GM23338 (cell line): ENCODE measurements at regions not wholly inside any gene's neighbourhood (a gene's known extent, or its start where the extent isn't known, plus 50 kb on each side); places are given as distances from the start of the nearest gene placed in this dataset.

ENCODE experiments used
- ATAC-seq: fragments of 200-7000 bp; cut with Tn5 transposase; 3 replicates; pipeline ENCODE4 v1.9.1; 2020
- DNase-seq: peaks from one replicate; pipeline ENCODE4 v3.0.0-alpha.2; 2015; ENCODE audit warnings: low spot score
- H2AFZ ChIP-seq: fragments of 200-600 bp; sonication (generic); 2 replicates; pipeline ENCODE4 v1.8.0; 2016; ENCODE audit warnings: antibody characterized with exemption, mild to moderate bottlenecking, moderate library complexity
- H3F3A ChIP-seq: fragments of 200-600 bp; sonication (generic); replicated peaks from 2 replicates; pipeline ENCODE4 v1.8.0; 2017; ENCODE audit warnings: antibody characterized with exemption, mixed run types, low read depth
- H3K27ac ChIP-seq: fragments of 200-600 bp; sonication (generic); 2 replicates; pipeline ENCODE4 v1.6.1; 2016; ENCODE audit warnings: low read depth
- H3K27me3 ChIP-seq: fragments of 200-600 bp; sonication (generic); 2 replicates; pipeline ENCODE4 v1.8.0; 2016; ENCODE audit warnings: mild to moderate bottlenecking, mixed run types, moderate library complexity; ENCODE audit not compliant: insufficient read depth
- H3K36me3 ChIP-seq: fragments of 200-600 bp; sonication (generic); 2 replicates; pipeline ENCODE4 v1.8.0; 2016; ENCODE audit warnings: mild to moderate bottlenecking; ENCODE audit not compliant: insufficient read depth
- H3K4me1 ChIP-seq: fragments of 200-600 bp; sonication (generic); 2 replicates; pipeline ENCODE4 v1.8.0; 2016; ENCODE audit warnings: mild to moderate bottlenecking, moderate library complexity; ENCODE audit not compliant: insufficient read depth
- H3K4me2 ChIP-seq: fragments of 200-600 bp; sonication (generic); 2 replicates; pipeline ENCODE4 v1.7.1; 2017; ENCODE audit warnings: mixed run types
- H3K4me3 ChIP-seq: fragments of 200-600 bp; sonication (generic); 2 replicates; pipeline ENCODE4 v1.6.1; 2016; ENCODE audit warnings: mixed run types
- H3K79me2 ChIP-seq: fragments of 200-600 bp; sonication (generic); replicated peaks from 2 replicates; pipeline ENCODE4 v1.8.0; 2017; ENCODE audit warnings: mild to moderate bottlenecking; ENCODE audit not compliant: insufficient read depth
- H3K9me2 ChIP-seq: fragments of 200-600 bp; sonication (generic); 2 replicates; pipeline ENCODE4 v1.8.0; 2017; ENCODE audit not compliant: insufficient read depth
- H4K20me1 ChIP-seq: fragments of 200-600 bp; sonication (generic); replicated peaks from 2 replicates; pipeline ENCODE4 v1.8.0; 2017; ENCODE audit warnings: mild to moderate bottlenecking; ENCODE audit not compliant: insufficient read depth
- H3K27ac Mint-ChIP-seq: 2 replicates; pipeline ENCODE4 v1.8.0; 2020; ENCODE audit warnings: inconsistent platforms, mild to moderate bottlenecking, moderate library complexity, mixed read lengths
- H3K27me3 Mint-ChIP-seq: 3 replicates; pipeline ENCODE4 v1.8.0; 2022; ENCODE audit warnings: low read depth, mild to moderate bottlenecking, moderate library complexity, mixed read lengths, inconsistent platforms; ENCODE audit not compliant: insufficient read depth, poor library complexity
- H3K36me3 Mint-ChIP-seq: 3 replicates; pipeline ENCODE4 v1.8.0; 2021; ENCODE audit warnings: low read depth, mild to moderate bottlenecking, inconsistent platforms, moderate library complexity, mixed read lengths
- H3K4me1 Mint-ChIP-seq: 3 replicates; pipeline ENCODE4 v1.8.0; 2020; ENCODE audit warnings: mild to moderate bottlenecking, inconsistent platforms, mixed read lengths
- H3K4me3 Mint-ChIP-seq: 3 replicates; pipeline ENCODE4 v1.8.0; 2021; ENCODE audit warnings: moderate library complexity, mild to moderate bottlenecking, inconsistent platforms, mixed read lengths
- H3K9me3 Mint-ChIP-seq: 3 replicates; pipeline ENCODE4 v1.8.0; 2020; ENCODE audit warnings: moderate library complexity, mild to moderate bottlenecking, inconsistent platforms, mixed read lengths
- CREB1 ChIP-seq: fragments of 250-450 bp; sonication (Bioruptor Pico); IDR thresholded peaks from 2 replicates; pipeline ENCODE4 v1.5.0; 2020; ENCODE audit warnings: low read depth, mild to moderate bottlenecking, moderate library complexity
- ETS1 ChIP-seq: IDR thresholded peaks from 2 replicates; pipeline ENCODE4 v1.6.1; 2016; ENCODE audit warnings: antibody characterized with exemption
- EZH2 ChIP-seq: fragments of 200-600 bp; sonication (generic); IDR thresholded peaks from one replicate; pipeline ENCODE4 v1.8.0; 2017; ENCODE audit warnings: antibody characterized with exemption, mild to moderate bottlenecking, low read depth; ENCODE audit not compliant: unreplicated experiment
- EZH2phosphoT487 ChIP-seq: fragments of 200-600 bp; sonication (generic); IDR thresholded peaks from one replicate; pipeline ENCODE4 v1.8.1; 2018; ENCODE audit warnings: antibody characterized with exemption; ENCODE audit not compliant: unreplicated experiment
- JUNB ChIP-seq: IDR thresholded peaks from one replicate; pipeline ENCODE4 v1.6.1; 2016; ENCODE audit warnings: antibody characterized with exemption; ENCODE audit not compliant: unreplicated experiment
- NANOG ChIP-seq: IDR thresholded peaks from 2 replicates; pipeline ENCODE4 v1.6.1; 2016; ENCODE audit warnings: antibody characterized with exemption, borderline replicate concordance
- POLR2AphosphoS5 ChIP-seq: IDR thresholded peaks from 2 replicates; pipeline ENCODE4 v1.6.1; 2016; ENCODE audit warnings: antibody characterized with exemption, low read depth
- STAT1 ChIP-seq: IDR thresholded peaks from one replicate; pipeline ENCODE4 v1.6.1; 2016; ENCODE audit warnings: antibody characterized with exemption; ENCODE audit not compliant: unreplicated experiment
- ZNF114 ChIP-seq: fragments of 250-450 bp; sonication (Bioruptor Pico); IDR thresholded peaks from 2 replicates; pipeline ENCODE4 v1.5.0; 2020; ENCODE audit warnings: mild to moderate bottlenecking, moderate library complexity
- ZNF331 ChIP-seq: fragments of 250-450 bp; sonication (Bioruptor Pico); IDR thresholded peaks from 2 replicates; pipeline ENCODE4 v1.5.0; 2020; ENCODE audit warnings: low read depth, mild to moderate bottlenecking, moderate library complexity
- TF ChIP-seq, protein P1 (sequence below): IDR thresholded peaks from one replicate; pipeline ENCODE4 v1.6.1; 2018; ENCODE audit warnings: antibody characterized with exemption; ENCODE audit not compliant: unreplicated experiment
- TF ChIP-seq, protein P2 (sequence below): fragments of 250-450 bp; sonication (Bioruptor Pico); IDR thresholded peaks from 2 replicates; pipeline ENCODE4 v1.5.0; 2020; ENCODE audit warnings: mild to moderate bottlenecking, moderate library complexity
- TF ChIP-seq, protein P3 (sequence below), 2 experiments: fragments of 200-600 bp in 1 of 2; sonication (generic) in 1 of 2; conservative IDR thresholded peaks; 2 replicates each; pipeline versions ENCODE4 v1.5.1 to v1.6.1; 2016 to 2017; ENCODE audit warnings: antibody characterized with exemption in 2 of 2, low read depth in 2 of 2, mild to moderate bottlenecking in 2 of 2, moderate library complexity in 1 of 2

DNA sequence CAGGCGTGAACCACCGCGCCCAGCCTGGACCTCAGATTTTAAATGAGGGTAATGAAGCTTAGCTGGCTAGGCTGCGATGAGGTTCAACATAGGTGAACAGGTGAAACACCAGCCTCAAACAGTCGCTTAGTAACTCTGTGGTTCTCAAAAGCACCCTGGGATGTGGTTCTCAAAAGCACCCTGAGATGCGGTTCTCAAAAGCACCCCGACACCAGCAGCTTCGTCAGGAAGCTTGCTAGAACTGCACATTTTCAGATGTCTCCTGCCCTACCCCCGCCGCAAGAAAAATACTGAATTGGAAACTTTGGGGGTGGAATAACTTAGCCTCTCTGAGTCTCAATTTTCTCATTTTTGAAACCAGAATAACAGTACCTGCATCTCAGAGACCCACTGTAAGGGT is 86.7 kb upstream of the XYLT1 start:
- DNase-seq: no peak
- H3K27ac Mint-ChIP-seq: no peak overlapping the region
- H3K4me3 ChIP-seq: no peak overlapping the region
- no peaks in the 10 kb centered on the region for H3F3A ChIP-seq
- TF ChIP-seq JUNB: no peak
- TF ChIP-seq EZH2phosphoT487: no peak
- TF ChIP-seq ZNF331: no peak
- TF ChIP-seq ETS1: no peak
- no peak for TF ChIP-seq STAT1
- TF ChIP-seq, protein P1, sequence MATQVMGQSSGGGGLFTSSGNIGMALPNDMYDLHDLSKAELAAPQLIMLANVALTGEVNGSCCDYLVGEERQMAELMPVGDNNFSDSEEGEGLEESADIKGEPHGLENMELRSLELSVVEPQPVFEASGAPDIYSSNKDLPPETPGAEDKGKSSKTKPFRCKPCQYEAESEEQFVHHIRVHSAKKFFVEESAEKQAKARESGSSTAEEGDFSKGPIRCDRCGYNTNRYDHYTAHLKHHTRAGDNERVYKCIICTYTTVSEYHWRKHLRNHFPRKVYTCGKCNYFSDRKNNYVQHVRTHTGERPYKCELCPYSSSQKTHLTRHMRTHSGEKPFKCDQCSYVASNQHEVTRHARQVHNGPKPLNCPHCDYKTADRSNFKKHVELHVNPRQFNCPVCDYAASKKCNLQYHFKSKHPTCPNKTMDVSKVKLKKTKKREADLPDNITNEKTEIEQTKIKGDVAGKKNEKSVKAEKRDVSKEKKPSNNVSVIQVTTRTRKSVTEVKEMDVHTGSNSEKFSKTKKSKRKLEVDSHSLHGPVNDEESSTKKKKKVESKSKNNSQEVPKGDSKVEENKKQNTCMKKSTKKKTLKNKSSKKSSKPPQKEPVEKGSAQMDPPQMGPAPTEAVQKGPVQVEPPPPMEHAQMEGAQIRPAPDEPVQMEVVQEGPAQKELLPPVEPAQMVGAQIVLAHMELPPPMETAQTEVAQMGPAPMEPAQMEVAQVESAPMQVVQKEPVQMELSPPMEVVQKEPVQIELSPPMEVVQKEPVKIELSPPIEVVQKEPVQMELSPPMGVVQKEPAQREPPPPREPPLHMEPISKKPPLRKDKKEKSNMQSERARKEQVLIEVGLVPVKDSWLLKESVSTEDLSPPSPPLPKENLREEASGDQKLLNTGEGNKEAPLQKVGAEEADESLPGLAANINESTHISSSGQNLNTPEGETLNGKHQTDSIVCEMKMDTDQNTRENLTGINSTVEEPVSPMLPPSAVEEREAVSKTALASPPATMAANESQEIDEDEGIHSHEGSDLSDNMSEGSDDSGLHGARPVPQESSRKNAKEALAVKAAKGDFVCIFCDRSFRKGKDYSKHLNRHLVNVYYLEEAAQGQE: no peak
- no peak for TF ChIP-seq CREB1 (CRISPR knock-in tag)
- TF ChIP-seq EZH2: no peak
- TF ChIP-seq, protein P2, sequence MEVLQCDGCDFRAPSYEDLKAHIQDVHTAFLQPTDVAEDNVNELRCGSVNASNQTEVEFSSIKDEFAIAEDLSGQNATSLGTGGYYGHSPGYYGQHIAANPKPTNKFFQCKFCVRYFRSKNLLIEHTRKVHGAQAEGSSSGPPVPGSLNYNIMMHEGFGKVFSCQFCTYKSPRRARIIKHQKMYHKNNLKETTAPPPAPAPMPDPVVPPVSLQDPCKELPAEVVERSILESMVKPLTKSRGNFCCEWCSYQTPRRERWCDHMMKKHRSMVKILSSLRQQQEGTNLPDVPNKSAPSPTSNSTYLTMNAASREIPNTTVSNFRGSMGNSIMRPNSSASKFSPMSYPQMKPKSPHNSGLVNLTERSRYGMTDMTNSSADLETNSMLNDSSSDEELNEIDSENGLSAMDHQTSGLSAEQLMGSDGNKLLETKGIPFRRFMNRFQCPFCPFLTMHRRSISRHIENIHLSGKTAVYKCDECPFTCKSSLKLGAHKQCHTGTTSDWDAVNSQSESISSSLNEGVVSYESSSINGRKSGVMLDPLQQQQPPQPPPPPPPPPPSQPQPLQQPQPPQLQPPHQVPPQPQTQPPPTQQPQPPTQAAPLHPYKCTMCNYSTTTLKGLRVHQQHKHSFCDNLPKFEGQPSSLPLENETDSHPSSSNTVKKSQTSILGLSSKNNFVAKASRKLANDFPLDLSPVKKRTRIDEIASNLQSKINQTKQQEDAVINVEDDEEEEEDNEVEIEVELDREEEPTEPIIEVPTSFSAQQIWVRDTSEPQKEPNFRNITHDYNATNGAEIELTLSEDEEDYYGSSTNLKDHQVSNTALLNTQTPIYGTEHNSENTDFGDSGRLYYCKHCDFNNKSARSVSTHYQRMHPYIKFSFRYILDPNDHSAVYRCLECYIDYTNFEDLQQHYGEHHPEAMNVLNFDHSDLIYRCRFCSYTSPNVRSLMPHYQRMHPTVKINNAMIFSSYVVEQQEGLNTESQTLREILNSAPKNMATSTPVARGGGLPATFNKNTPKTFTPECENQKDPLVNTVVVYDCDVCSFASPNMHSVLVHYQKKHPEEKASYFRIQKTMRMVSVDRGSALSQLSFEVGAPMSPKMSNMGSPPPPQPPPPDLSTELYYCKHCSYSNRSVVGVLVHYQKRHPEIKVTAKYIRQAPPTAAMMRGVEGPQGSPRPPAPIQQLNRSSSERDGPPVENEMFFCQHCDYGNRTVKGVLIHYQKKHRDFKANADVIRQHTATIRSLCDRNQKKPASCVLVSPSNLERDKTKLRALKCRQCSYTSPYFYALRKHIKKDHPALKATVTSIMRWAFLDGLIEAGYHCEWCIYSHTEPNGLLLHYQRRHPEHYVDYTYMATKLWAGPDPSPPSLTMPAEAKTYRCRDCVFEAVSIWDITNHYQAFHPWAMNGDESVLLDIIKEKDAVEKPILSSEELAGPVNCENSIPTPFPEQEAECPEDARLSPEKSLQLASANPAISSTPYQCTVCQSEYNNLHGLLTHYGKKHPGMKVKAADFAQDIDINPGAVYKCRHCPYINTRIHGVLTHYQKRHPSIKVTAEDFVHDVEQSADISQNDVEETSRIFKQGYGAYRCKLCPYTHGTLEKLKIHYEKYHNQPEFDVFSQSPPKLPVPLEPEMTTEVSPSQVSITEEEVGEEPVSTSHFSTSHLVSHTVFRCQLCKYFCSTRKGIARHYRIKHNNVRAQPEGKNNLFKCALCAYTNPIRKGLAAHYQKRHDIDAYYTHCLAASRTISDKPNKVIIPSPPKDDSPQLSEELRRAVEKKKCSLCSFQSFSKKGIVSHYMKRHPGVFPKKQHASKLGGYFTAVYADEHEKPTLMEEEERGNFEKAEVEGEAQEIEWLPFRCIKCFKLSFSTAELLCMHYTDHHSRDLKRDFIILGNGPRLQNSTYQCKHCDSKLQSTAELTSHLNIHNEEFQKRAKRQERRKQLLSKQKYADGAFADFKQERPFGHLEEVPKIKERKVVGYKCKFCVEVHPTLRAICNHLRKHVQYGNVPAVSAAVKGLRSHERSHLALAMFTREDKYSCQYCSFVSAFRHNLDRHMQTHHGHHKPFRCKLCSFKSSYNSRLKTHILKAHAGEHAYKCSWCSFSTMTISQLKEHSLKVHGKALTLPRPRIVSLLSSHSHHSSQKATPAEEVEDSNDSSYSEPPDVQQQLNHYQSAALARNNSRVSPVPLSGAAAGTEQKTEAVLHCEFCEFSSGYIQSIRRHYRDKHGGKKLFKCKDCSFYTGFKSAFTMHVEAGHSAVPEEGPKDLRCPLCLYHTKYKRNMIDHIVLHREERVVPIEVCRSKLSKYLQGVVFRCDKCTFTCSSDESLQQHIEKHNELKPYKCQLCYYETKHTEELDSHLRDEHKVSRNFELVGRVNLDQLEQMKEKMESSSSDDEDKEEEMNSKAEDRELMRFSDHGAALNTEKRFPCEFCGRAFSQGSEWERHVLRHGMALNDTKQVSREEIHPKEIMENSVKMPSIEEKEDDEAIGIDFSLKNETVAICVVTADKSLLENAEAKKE (CRISPR knock-in tag): no peak
- TF ChIP-seq ZNF114: no peak
- TF ChIP-seq, protein P3, sequence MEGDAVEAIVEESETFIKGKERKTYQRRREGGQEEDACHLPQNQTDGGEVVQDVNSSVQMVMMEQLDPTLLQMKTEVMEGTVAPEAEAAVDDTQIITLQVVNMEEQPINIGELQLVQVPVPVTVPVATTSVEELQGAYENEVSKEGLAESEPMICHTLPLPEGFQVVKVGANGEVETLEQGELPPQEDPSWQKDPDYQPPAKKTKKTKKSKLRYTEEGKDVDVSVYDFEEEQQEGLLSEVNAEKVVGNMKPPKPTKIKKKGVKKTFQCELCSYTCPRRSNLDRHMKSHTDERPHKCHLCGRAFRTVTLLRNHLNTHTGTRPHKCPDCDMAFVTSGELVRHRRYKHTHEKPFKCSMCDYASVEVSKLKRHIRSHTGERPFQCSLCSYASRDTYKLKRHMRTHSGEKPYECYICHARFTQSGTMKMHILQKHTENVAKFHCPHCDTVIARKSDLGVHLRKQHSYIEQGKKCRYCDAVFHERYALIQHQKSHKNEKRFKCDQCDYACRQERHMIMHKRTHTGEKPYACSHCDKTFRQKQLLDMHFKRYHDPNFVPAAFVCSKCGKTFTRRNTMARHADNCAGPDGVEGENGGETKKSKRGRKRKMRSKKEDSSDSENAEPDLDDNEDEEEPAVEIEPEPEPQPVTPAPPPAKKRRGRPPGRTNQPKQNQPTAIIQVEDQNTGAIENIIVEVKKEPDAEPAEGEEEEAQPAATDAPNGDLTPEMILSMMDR (conservative IDR thresholded peaks at IDR 0.05; ENCODE audit: low read depth in 2 of 2): no peak
- no peak for TF ChIP-seq POLR2AphosphoS5
- no peak for TF ChIP-seq NANOG
- H3K27me3 Mint-ChIP-seq: peaks cover 1% of the 10 kb centered on the region
- H4K20me1 ChIP-seq: no peaks in the 10 kb centered on the region
- H3K4me3 Mint-ChIP-seq: no peak overlapping the region
- no peak overlapping the region for H2AFZ ChIP-seq
- no peaks in the 10 kb centered on the region for H3K4me1 ChIP-seq
- no peak overlapping the region for H3K27ac ChIP-seq
- no peaks in the 10 kb centered on the region for H3K9me3 Mint-ChIP-seq
- no peaks in the 10 kb centered on the region for H3K79me2 ChIP-seq
- ATAC-seq: no peak
- no peaks in the 10 kb centered on the region for H3K36me3 Mint-ChIP-seq
- no peak overlapping the region for H3K4me2 ChIP-seq
- no peaks in the 10 kb centered on the region for H3K36me3 ChIP-seq
- no peaks in the 10 kb centered on the region for H3K27me3 ChIP-seq
- H3K4me1 Mint-ChIP-seq: no peaks in the 10 kb centered on the region
- H3K9me2 ChIP-seq: no peaks in the 10 kb centered on the region
